AG20443 (cell line): ENCODE measurements at regions not wholly inside any gene's neighbourhood (a gene's known extent, or its start where the extent isn't known, plus 50 kb on each side); places are given as distances from the start of the nearest gene placed in this dataset.
"Not testable (repeated sequence)": the region's sequence is repeated elsewhere in the genome, so short reads cannot be mapped to it uniquely, and the experiment has no call there.

Experiments used
- DNase-seq: peaks from one replicate; pipeline ENCODE4 v3.0.0; 2012; ENCODE audit warnings: low spot score, mixed read lengths

- DNase-seq: no peak
Measured at GRCh38 chrX:101823236-101823635, 108.6 kb downstream of the ZMAT1 start.

DNA sequence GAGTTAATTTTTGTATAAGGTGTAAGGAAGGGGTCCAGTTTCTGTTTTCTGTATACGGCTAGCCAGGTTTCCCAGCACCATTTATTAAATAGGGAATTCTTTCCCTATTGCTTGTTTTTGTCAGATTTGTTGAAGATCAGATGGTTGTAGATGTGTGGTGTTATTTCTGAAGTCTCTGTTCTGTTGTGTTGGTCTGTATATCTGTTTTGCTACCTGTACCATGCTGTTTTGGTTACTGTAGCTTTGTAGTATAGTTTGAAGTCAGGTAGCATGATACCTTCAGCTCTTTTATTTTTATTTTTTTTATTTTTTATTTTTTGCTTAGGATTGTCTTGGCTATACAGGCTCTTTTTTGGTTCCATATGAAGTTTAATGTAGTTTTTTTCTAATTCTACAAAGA is 114.1 kb downstream of the ZMAT1 start:
- DNase-seq: not testable (repeated sequence)

DNA sequence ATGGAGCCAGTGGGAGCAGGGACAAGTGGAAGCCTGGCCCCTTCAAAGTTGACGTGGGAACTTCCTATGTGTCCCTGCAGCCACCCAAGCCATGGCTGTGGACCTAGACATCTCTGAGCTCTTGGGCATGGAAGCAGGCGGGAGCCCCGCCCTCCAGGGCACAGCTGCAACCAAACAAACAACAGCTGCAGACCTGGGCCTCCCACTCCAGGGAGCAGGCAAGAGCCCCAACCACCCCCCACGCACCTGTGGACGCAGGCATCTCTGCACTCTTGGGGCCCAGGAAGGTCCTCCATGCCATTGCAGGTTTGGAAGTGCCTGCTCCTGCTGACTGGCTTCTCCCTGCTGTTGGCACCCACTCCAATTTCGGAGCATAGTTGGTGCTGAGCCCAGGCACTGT is 118.6 kb downstream of the ZMAT1 start:
- no peak for DNase-seq

DNA sequence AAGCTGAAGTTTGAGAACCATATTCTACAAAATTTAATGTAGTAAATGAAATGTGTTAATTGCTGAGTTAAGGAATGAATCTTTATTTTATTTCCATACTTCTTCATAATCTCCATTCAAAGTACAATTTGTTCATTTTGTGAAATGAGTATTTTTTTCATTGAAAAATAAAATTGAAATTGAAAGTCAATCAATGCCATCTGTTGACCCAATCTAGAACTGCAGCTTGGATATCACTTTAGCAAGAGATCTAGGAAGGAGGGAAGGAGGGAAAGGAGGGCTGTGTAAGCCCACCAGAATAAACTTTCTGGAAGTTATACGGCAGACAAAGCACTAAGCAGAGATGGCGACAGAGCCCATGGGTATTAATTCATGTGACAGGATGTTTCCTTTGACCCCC is 128.4 kb downstream of the ZMAT1 start:
- no peak for DNase-seq

- DNase-seq: peak; percentile 75
Measured at GRCh38 chrX:101799387-101799786, 132.4 kb downstream of the ZMAT1 start.

DNA sequence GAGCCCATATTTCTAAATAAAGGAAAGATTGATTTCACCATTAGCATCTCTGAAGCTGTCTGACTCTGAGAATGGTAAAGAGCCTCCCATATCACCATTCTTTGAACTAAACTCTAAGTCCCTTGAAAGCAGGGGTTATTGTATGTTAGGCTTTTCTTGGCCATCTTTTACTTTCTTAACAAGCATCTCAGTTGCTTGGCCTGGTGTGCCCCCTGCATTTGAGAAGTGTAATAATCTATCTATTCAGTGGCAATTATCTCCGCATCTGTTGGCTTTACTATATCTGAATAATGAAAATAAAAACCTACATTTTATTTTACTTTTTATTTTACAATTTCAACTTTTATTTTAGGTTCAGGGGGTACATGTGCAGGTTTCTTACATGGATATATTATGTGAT is 128.3 kb upstream of the ARMCX2 start:
- DNase-seq: no peak

DNA sequence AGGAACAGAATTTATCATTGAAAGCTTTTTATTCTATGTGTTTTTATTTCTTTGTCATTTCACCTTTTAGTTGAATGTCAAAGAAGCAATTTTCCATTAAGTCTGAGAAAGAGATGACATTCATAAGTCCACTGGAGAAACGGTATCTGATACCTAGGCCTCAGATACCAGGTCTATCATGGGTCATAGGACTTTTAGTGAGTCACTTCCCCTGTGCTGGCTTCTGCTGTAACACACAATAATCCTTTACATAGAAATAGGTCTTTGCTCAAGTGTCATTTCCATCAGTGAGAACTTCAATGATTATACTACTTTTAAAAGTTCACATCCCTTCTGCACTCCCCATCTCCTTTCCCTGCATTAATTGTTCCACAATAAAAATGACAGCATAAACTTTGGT is 125.5 kb upstream of the ARMCX2 start:
- DNase-seq: no peak

DNA sequence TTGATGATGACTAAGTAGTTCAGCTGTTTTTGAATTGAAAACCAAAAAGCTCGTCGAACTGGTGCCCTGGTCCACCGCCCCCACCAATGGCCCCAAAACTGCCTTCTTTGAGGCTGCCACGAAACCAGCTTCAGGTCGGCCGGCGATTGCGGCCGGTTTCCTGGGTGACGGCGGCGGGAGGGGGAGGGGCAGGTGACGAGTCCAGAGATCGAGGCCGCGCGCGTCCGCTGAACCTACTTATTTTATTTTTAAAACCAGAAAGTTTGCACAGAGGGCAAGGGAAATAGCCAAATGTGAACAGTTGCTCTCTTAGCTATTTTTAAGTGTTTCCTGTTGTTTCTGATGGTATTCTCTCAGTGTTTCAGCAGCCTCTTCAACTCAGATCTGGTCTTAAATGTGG is 120.8 kb upstream of the ARMCX2 start:
- DNase-seq: not testable (repeated sequence)

DNA sequence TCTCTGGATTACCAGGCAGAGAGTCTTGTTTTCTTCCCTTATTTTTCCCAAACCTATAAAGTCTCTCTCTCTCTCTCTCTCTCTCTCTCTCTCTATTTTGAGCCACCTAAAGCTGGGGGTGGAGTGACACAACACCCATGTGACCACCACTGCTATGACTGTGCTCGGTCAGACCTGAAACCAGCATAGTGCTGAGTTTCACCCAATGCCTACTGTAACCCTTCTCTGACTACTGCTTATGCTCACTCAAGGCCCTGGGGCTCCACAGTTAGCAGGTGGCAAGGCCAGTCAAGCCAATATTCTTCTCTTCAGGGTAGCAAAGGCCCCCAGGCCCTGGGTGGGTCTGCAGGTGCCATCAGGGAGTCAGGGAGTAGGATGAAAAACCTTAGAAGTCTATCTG is 114.7 kb upstream of the ARMCX2 start:
- no peak for DNase-seq

- peak; percentile 2 for DNase-seq
Measured at GRCh38 chrX:101764538-101764937, 104.9 kb upstream of the ARMCX2 start.

DNA sequence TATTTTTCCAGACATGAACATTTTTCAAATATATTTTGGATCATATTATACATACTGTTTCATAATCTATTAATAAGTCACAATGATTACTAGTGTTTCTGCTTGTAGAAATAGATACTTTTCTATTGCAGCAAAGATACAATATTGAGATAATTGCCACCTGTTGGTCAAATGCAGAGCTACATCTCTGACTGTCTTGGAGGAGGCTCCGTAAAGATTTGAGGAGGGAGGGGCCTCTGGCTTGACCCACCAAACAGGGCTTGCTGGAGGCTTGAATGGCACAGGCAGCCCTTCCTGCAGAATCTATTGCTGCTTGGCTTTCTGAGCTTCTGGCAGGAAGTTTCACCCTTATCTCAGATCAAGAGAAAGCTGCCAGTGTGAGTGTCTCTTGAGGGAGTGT is 99.3 kb upstream of the ARMCX2 start:
- peak; percentile 19 for DNase-seq

DNA sequence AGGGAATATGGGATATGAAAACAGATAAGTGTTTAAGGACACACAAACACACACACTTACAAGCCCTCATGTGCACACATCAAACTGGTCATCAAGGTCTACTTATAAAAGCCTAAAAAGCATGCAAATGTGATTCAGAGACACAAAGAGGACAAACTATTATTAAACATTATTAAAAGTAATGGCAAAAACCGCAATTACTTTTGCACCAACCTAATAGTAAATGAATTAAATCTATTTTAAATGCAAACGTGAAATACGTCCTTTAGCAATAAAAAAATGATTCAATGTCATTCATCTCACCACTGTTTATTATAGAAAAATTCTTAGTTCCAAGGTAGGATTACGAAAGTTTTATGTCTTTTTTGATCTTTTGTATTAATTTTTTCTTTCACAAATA is 91.1 kb upstream of the ARMCX2 start:
- DNase-seq: no peak

DNA sequence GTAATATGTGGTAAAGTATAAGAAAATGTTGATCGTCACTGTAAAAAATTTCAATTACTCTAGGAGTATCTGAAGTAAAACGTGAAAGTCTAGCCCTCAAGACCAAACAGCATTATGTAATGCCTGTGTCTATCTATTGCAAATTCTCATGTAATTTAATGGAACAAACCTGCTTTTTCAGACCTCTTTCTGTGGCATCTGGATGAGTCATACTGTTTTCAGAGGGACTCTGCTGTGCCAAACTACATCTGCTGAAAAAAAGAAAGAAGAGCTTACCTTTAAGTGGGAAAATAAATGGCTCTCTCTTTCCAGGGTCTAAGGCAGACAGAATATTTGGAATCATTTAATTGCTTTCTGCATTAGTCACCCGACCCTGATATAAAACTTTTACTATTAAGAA is 89.8 kb upstream of the ARMCX2 start:
- no peak for DNase-seq

DNA sequence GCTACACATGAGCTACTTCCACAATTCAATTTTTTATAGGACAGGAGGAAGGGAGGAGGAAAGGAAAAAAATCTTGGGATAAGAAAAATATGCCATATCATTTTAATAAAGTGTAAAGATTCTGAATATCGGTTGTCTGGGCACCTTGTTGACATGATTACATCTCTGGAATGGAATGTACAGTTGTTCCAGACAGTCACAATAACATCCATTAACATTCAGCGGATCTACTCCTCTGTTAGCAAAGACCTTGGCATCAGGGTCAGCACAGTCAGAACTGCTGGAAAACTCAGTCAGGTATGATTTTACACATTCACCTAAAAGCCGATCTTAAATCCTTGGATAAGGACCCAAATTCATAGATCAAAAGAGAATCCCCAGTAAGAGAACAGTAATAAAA is 85.4 kb upstream of the ARMCX2 start:
- DNase-seq: no peak

- no peak for DNase-seq
Measured at GRCh38 chrX:101744085-101744484, 84.4 kb upstream of the ARMCX2 start.

DNA sequence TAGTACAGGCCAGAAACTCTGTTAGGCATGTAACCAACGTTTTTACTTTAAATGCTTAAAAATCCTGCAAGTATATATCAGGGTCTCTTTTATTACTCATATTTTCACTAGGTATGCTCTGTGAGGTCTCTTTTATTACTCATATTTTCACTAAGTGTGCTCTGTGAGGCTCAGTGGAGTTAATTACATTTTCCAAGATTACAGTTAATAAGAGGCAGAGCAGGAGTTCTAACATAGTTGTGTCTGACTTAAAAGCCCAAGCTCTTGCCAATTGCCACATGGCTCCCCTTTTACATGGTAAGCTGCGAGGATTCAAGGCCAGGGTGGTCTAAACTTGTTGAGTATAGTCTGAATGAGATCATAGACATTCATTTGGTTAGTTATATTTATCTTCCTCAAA is 81.0 kb upstream of the ARMCX2 start:
- no peak for DNase-seq

DNA sequence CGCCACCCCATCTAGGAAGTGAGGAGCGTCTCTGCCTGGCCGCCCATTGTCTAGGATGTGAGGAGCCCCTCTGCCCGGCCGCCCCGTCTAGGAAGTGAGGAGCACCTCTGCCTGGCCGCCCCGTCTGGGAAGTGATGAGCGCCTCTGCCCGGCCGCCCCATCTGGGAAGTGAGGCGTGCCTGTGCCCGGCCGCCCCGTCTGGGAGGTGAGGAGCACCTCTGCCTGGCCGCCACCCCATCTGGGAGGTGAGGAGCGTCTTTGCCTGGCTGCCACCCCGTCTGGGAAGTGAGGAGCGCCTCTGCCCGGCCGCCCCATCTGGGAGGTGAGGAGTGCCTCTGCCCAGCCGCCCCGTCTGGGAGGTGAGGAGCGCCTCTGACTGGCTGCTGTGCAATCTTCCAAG is 79.2 kb upstream of the ARMCX2 start:
- not testable (repeated sequence) for DNase-seq

DNA sequence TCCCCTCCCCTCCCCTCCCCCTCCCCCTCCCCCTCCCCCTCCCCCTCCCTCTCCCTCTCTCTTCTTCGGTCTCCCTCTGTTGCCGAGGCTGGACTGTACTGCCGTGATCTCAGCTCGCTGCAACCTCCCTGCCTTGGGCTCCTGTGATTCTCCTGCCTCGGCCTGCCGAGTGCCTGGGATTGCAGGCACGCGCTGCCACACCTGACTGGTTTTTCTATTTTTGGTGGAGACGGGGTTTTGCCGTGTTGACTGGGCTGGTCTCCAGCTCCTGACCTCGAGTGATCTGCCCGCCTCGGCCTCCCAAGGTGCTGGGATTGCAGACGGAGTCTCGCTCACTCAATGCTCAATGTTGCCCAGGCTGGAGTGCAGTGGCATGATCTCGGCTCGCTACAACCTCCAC is 78.8 kb upstream of the ARMCX2 start:
- DNase-seq: not testable (repeated sequence)

DNA sequence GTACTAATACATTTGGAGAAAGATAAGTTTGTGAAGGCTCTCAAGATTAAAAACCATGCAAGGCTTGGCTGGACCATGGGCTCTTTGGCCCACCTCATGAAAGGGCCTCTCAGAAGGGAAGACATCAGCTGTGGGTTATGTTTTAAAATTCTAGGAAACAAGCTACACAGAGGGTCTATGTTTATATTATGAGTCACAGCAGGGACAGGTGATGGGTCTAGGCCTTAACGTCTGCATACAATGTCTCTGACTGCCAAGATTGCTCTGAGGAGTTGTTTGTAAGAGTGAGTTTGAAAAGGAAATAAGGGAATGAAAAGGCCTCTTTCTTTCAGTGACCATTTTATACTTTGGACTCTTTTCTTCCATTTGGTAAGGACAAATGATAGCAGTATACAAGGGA is 77.0 kb upstream of the ARMCX2 start:
- no peak for DNase-seq

GRCh38 chrX:101732870-101733269 is 73.2 kb upstream of the ARMCX2 start:
- DNase-seq: no peak

- DNase-seq: no peak
Measured at GRCh38 chrX:101729986-101730385, 70.3 kb upstream of the ARMCX2 start.
